IMR-90 (cell line): ENCODE measurements at regions not wholly inside any gene's neighbourhood (a gene's known extent, or its start where the extent isn't known, plus 50 kb on each side); places are given as distances from the start of the nearest gene placed in this dataset.

Source experiments
- ATAC-seq: fragments of 200-7000 bp; cut with Tn5 transposase; 2 replicates; pipeline ENCODE4 v1.9.1; 2020; ENCODE audit warnings: low read depth, mild to moderate bottlenecking, moderate library complexity
- BruUV-seq: library from RNA; stranded (reverse); fragments of 400-500 nt; replicated peaks from 2 replicates; lab custom pipeline; 2021; lab: Mats Ljungman, UMichigan
- CTCF ChIA-PET: fragments of 300-600 bp; formaldehyde crosslinking; extraction: SDS; loops from one replicate; lab custom pipeline; 2021; ENCODE audit warnings: antibody characterized with exemption; lab: Yijun Ruan, JAX
- POLR2A ChIA-PET: fragments of 300-600 bp; sonication (Branson Sonifier 250); formaldehyde crosslinking; loops from one replicate; lab custom pipeline; 2022; ENCODE audit warnings: antibody characterized with exemption; ENCODE audit not compliant: unreplicated experiment; lab: Charles Lee
- DNase-seq: peaks from one replicate; pipeline ENCODE4 v3.0.0; 2013
- H2AFZ ChIP-seq: replicated peaks from 2 replicates; pipeline ENCODE3; 2013; ENCODE audit warnings: low read length, mild to moderate bottlenecking; ENCODE audit not compliant: poor library complexity
- H2AK5ac ChIP-seq: 2 replicates; pipeline ENCODE4 v1.6.1; 2013; ENCODE audit warnings: low read depth, low read length, inconsistent platforms
- H2AK9ac ChIP-seq: replicated peaks from 2 replicates; pipeline ENCODE3; 2013; ENCODE audit warnings: mild to moderate bottlenecking, low read depth, low read length, moderate library complexity; ENCODE audit not compliant: poor library complexity
- H2BK120ac ChIP-seq: 2 replicates; pipeline ENCODE4 v1.6.1; 2013; ENCODE audit warnings: low read depth, low read length, inconsistent platforms
- H2BK15ac ChIP-seq: 3 replicates; pipeline ENCODE4 v1.6.1; 2013; ENCODE audit warnings: low read depth, low read length, inconsistent platforms
- H2BK20ac ChIP-seq: 2 replicates; pipeline ENCODE4 v1.6.1; 2013; ENCODE audit warnings: low read depth, mild to moderate bottlenecking, inconsistent platforms, low read length, moderate library complexity
- H2BK5ac ChIP-seq: 2 replicates; pipeline ENCODE4 v1.6.1; 2013; ENCODE audit warnings: mild to moderate bottlenecking, low read depth, low read length, inconsistent platforms; ENCODE audit not compliant: poor library complexity, severe bottlenecking
- H3K14ac ChIP-seq: replicated peaks from 2 replicates; pipeline ENCODE4 v1.6.1; 2013; ENCODE audit warnings: low read depth, low read length, inconsistent platforms
- H3K18ac ChIP-seq: 2 replicates; pipeline ENCODE4 v1.6.1; 2013; ENCODE audit warnings: low read depth, low read length, control low read depth
- H3K23ac ChIP-seq: 2 replicates; pipeline ENCODE4 v1.6.1; 2013; ENCODE audit warnings: low read depth, low read length, inconsistent platforms
- H3K27ac ChIP-seq: 2 replicates; pipeline ENCODE4 v1.5.1; 2013; ENCODE audit warnings: mild to moderate bottlenecking, control low read depth, low read length; ENCODE audit not compliant: insufficient read depth
- H3K27me3 ChIP-seq: 2 replicates; pipeline ENCODE4 v1.6.1; 2013; ENCODE audit warnings: low read length; ENCODE audit not compliant: control insufficient read depth, insufficient read depth
- H3K36me3 ChIP-seq: 2 replicates; pipeline ENCODE4 v1.6.1; 2013; ENCODE audit warnings: low read length, mixed read lengths; ENCODE audit not compliant: control insufficient read depth, insufficient read depth
- H3K4ac ChIP-seq: 2 replicates; pipeline ENCODE4 v1.6.1; 2013; ENCODE audit warnings: low read depth, low read length, inconsistent platforms
- H3K4me1 ChIP-seq: 2 replicates; pipeline ENCODE4 v1.6.1; 2013; ENCODE audit warnings: low read length, mixed read lengths; ENCODE audit not compliant: control insufficient read depth, insufficient read depth
- H3K4me2 ChIP-seq: 2 replicates; pipeline ENCODE4 v1.6.1; 2013; ENCODE audit warnings: low read depth, mild to moderate bottlenecking, control low read depth, low read length, moderate library complexity
- H3K4me3 ChIP-seq: 2 replicates; pipeline ENCODE4 v1.5.1; 2013; ENCODE audit warnings: low read depth, mild to moderate bottlenecking, control low read depth, low read length, moderate library complexity; ENCODE audit not compliant: insufficient read depth
- H3K56ac ChIP-seq: 2 replicates; pipeline ENCODE4 v1.6.1; 2013; ENCODE audit warnings: low read length, inconsistent platforms; ENCODE audit not compliant: insufficient read depth; ENCODE audit errors: extremely low read depth
- H3K79me1 ChIP-seq, 2 experiments: 2 replicates each; pipeline ENCODE4 v1.6.1; 2013; ENCODE audit warnings: low read length in 2 of 2, inconsistent platforms in 1 of 2, low read depth in 1 of 2
- H3K9ac ChIP-seq: 2 replicates; pipeline ENCODE4 v1.6.1; 2013; ENCODE audit warnings: low read depth, low read length, control low read depth
- H3K9me1 ChIP-seq: 2 replicates; pipeline ENCODE4 v1.6.1; 2013; ENCODE audit warnings: low read length, inconsistent platforms; ENCODE audit not compliant: insufficient read depth
- H3K9me3 ChIP-seq: 2 replicates; pipeline ENCODE4 v1.6.1; 2013; ENCODE audit warnings: low read length; ENCODE audit not compliant: control insufficient read depth, insufficient read depth
- H4K20me1 ChIP-seq: 2 replicates; pipeline ENCODE4 v1.6.1; 2013; ENCODE audit warnings: low read length, inconsistent platforms; ENCODE audit not compliant: insufficient read depth
- H4K5ac ChIP-seq: 2 replicates; pipeline ENCODE4 v1.6.1; 2013; ENCODE audit warnings: mild to moderate bottlenecking, low read depth, low read length, control low read depth
- H4K8ac ChIP-seq, 2 experiments: 2 replicates each; pipeline ENCODE4 v1.6.1; 2013; ENCODE audit warnings: low read depth in 2 of 2, low read length in 2 of 2, control low read depth in 1 of 2, inconsistent platforms in 1 of 2
- H4K91ac ChIP-seq: 2 replicates; pipeline ENCODE4 v1.6.1; 2013; ENCODE audit warnings: low read depth, low read length, inconsistent platforms; ENCODE audit not compliant: insufficient read depth
- BHLHE40 ChIP-seq: fragments of 150-350 bp; IDR thresholded peaks from 2 replicates; pipeline ENCODE4 v1.6.1; 2016; ENCODE audit warnings: mild to moderate bottlenecking, low read depth, low read length
- CEBPB ChIP-seq: IDR thresholded peaks from 2 replicates; pipeline ENCODE4 v1.6.1; 2012; ENCODE audit warnings: low read depth, low read length, improper control_type of control experiment
- CHD1 ChIP-seq: IDR thresholded peaks from 2 replicates; pipeline ENCODE4 v1.6.1; 2012; ENCODE audit warnings: low read depth, low read length, improper control_type of control experiment
- FOS ChIP-seq: fragments of 150-350 bp; IDR thresholded peaks from 2 replicates; pipeline ENCODE4 v1.6.1; 2016; ENCODE audit warnings: low read depth, low read length
- MAFK ChIP-seq: IDR thresholded peaks from 2 replicates; pipeline ENCODE4 v1.6.1; 2012; ENCODE audit warnings: low read depth, low read length, improper control_type of control experiment
- MAZ ChIP-seq: IDR thresholded peaks from 2 replicates; pipeline ENCODE4 v1.6.1; 2012; ENCODE audit warnings: low read depth, mild to moderate bottlenecking, low read length, improper control_type of control experiment, moderate library complexity, borderline replicate concordance
- MXI1 ChIP-seq: IDR thresholded peaks from 2 replicates; pipeline ENCODE4 v1.6.1; 2012; ENCODE audit warnings: low read depth, mild to moderate bottlenecking, low read length, moderate library complexity, borderline replicate concordance
- POLR2A ChIP-seq: IDR thresholded peaks from 2 replicates; pipeline ENCODE4 v1.6.1; 2012; ENCODE audit warnings: mild to moderate bottlenecking, low read depth, low read length
- RAD21 ChIP-seq: IDR thresholded peaks from 2 replicates; pipeline ENCODE4 v1.6.1; 2012; ENCODE audit warnings: low read length, improper control_type of control experiment
- WGBS, 2 experiments: methylation state at CpG; one replicate each; pipeline versions ENCODE4 v1.1.5 to v1.1.7; 2013; ENCODE audit warnings: missing lambda C conversion rate in 2 of 2; ENCODE audit not compliant: insufficient read length in 1 of 2; ENCODE audit errors: extremely low coverage in 2 of 2; 5-methylcytosine and 5-hydroxymethylcytosine counted together
- dilution Hi-C: fragments of 300-500 bp; cut with HindIII; formaldehyde crosslinking; loops from one replicate; pipeline ENCODE4 v1.14.3; 2018; ENCODE audit warnings: low sequenced_read_pairs; ENCODE audit not compliant: unreplicated experiment
- in situ Hi-C: fragments of 300-500 bp; cut with MboI; formaldehyde crosslinking; loops from 3 replicates; pipeline ENCODE4 v1.14.3; 2019; ENCODE audit warnings: low sequenced_read_pairs, inconsistent platforms, mixed read lengths
- intact Hi-C: fragments of 100-400 bp; cut with micrococcal nuclease; formaldehyde crosslinking; loops from 2 replicates; pipeline ENCODE4 v1.10.0; 2022
- TF ChIP-seq, protein P1 (sequence below): fragments of 150-350 bp; IDR thresholded peaks from 2 replicates; pipeline ENCODE4 v1.6.1; 2017; ENCODE audit warnings: mild to moderate bottlenecking, antibody characterized with exemption, low read length, low read depth
- TF ChIP-seq, protein P2 (sequence below): conservative IDR thresholded peaks from 2 replicates; pipeline ENCODE4 v1.5.1; 2012; ENCODE audit warnings: mild to moderate bottlenecking, low read depth, low read length, improper control_type of control experiment

DNA sequence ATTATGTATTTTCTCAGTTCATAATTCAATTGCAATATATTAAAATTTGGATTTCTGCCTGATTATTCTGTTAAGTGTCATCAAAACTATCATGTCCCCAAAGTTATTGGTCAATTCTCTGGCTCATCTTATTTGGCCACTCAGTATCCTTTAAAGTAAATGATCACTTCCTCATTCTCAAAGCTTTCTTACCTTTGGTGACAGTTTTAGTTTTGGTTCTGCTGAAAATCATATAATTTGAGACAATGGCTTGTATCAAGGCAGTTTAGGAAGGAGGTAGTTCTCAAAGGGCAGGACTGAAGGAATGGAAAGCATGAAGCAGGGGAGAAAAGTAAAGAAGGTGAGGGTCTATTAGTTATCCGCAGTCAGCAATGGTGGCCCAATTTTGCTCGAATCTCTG is 1832.1 kb downstream of the ARAP2 start:
- no peak overlapping the region for H3K14ac ChIP-seq
- no peaks in the 10 kb centered on the region for H3K9me1 ChIP-seq
- no peaks in the 10 kb centered on the region for H3K79me1 ChIP-seq
- no peak overlapping the region for H2BK15ac ChIP-seq
- intact Hi-C loops (no loop called here), in situ Hi-C loops (no loop called here), dilution Hi-C loops (no loop called here)
- WGBS, 2 experiments: 73% methylated on average over 2 of the region's 2 CpGs; no CpG with 5 or more reads in 1 of the 2 experiments
- no peak overlapping the region for H4K91ac ChIP-seq
- no peak overlapping the region for H3K4ac ChIP-seq
- no peak for TF ChIP-seq POLR2A
- TF ChIP-seq CEBPB: no peak
- no peak for TF ChIP-seq CHD1
- TF ChIP-seq, protein P1, sequence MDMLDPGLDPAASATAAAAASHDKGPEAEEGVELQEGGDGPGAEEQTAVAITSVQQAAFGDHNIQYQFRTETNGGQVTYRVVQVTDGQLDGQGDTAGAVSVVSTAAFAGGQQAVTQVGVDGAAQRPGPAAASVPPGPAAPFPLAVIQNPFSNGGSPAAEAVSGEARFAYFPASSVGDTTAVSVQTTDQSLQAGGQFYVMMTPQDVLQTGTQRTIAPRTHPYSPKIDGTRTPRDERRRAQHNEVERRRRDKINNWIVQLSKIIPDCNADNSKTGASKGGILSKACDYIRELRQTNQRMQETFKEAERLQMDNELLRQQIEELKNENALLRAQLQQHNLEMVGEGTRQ: no peak
- TF ChIP-seq MXI1: no peak
- TF ChIP-seq MAZ: no peak
- TF ChIP-seq FOS: no peak
- TF ChIP-seq BHLHE40: no peak
- TF ChIP-seq RAD21: no peak
- no peak for TF ChIP-seq MAFK
- TF ChIP-seq, protein P2, sequence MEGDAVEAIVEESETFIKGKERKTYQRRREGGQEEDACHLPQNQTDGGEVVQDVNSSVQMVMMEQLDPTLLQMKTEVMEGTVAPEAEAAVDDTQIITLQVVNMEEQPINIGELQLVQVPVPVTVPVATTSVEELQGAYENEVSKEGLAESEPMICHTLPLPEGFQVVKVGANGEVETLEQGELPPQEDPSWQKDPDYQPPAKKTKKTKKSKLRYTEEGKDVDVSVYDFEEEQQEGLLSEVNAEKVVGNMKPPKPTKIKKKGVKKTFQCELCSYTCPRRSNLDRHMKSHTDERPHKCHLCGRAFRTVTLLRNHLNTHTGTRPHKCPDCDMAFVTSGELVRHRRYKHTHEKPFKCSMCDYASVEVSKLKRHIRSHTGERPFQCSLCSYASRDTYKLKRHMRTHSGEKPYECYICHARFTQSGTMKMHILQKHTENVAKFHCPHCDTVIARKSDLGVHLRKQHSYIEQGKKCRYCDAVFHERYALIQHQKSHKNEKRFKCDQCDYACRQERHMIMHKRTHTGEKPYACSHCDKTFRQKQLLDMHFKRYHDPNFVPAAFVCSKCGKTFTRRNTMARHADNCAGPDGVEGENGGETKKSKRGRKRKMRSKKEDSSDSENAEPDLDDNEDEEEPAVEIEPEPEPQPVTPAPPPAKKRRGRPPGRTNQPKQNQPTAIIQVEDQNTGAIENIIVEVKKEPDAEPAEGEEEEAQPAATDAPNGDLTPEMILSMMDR: no peak
- no peak overlapping the region for H2BK5ac ChIP-seq
- no peak overlapping the region for H3K18ac ChIP-seq
- no peak overlapping the region for H4K8ac ChIP-seq
- H4K5ac ChIP-seq: no peak overlapping the region
- H3K56ac ChIP-seq: no peak overlapping the region
- no peak for DNase-seq
- no peak overlapping the region for H2BK20ac ChIP-seq
- CTCF ChIA-PET: no interaction called here
- no peak overlapping the region for H3K9ac ChIP-seq
- H3K27ac ChIP-seq: no peak overlapping the region
- H3K9me3 ChIP-seq: peaks cover 2% of the 10 kb centered on the region; the same call in 1 of the 2 replicates
- no peak overlapping the region for H2BK120ac ChIP-seq
- no peak overlapping the region for H2AFZ ChIP-seq
- no peaks in the 10 kb centered on the region for H3K36me3 ChIP-seq
- no peak overlapping the region for H3K4me3 ChIP-seq
- no peaks in the 10 kb centered on the region for H3K27me3 ChIP-seq
- no peaks in the 10 kb centered on the region for H4K20me1 ChIP-seq
- H3K4me1 ChIP-seq: no peaks in the 10 kb centered on the region
- H2AK9ac ChIP-seq: no peak overlapping the region
- no peak for ATAC-seq
- POLR2A ChIA-PET: no interaction called here
- no peak overlapping the region for H3K4me2 ChIP-seq
- BruUV-seq: no TSS peak
- H2AK5ac ChIP-seq: no peak overlapping the region
- H3K23ac ChIP-seq: no peak overlapping the region
